GF-D8 (cell line): ENCODE measurements at regions not wholly inside any gene's neighbourhood (a gene's known extent, or its start where the extent isn't known, plus 50 kb on each side); places are given as distances from the start of the nearest gene placed in this dataset.

ENCODE experiments used
- DNase-seq: peaks from one replicate; lab custom pipeline; 2025; lab: John Stamatoyannopoulos, UW

- no peak for DNase-seq
Observed at GRCh38 chr1:30331415-30332065, 391.8 kb downstream of the MATN1 start.

- no peak for DNase-seq
Observed at GRCh38 chr1:30330644-30331043, 392.7 kb downstream of the MATN1 start.

- no peak for DNase-seq
Observed at GRCh38 chr1:30329802-30330557, 393.4 kb downstream of the MATN1 start.

- no peak for DNase-seq
Observed at GRCh38 chr1:30329263-30329753, 394.1 kb downstream of the MATN1 start.

- DNase-seq, result no peak
Observed at GRCh38 chr1:30328401-30329262, 394.8 kb downstream of the MATN1 start.

GRCh38 chr1:30328100-30328370 is 395.4 kb downstream of the MATN1 start:
- DNase-seq, result no peak

GRCh38 chr1:30327370-30328099 is 395.9 kb downstream of the MATN1 start:
- no peak for DNase-seq

- no peak for DNase-seq
Observed at GRCh38 chr1:30325999-30326398, 397.4 kb downstream of the MATN1 start.

GRCh38 chr1:30325085-30325935 is 398.1 kb downstream of the MATN1 start:
- no peak for DNase-seq

- no peak for DNase-seq
Observed at GRCh38 chr1:30324251-30325084, 398.9 kb downstream of the MATN1 start.

GRCh38 chr1:30323841-30324240 is 399.5 kb downstream of the MATN1 start:
- DNase-seq, result no peak

GRCh38 chr1:30323352-30323751 is 400.0 kb downstream of the MATN1 start:
- DNase-seq, result no peak

- DNase-seq, result no peak
Observed at GRCh38 chr1:30322859-30323257, 400.5 kb downstream of the MATN1 start.

- no peak for DNase-seq
Observed at GRCh38 chr1:30321996-30322858, 401.2 kb downstream of the MATN1 start.

GRCh38 chr1:30321246-30321910 is 402.0 kb downstream of the MATN1 start:
- DNase-seq, result no peak

- no peak for DNase-seq
Observed at GRCh38 chr1:30320581-30320890, 402.8 kb downstream of the MATN1 start.

- DNase-seq, result no peak
Observed at GRCh38 chr1:30319765-30320580, 403.4 kb downstream of the MATN1 start.
